Adrenal gland (tissue), 5 donors: ENCODE measurements at regions not wholly inside any gene's neighbourhood (a gene's known extent, or its start where the extent isn't known, plus 50 kb on each side); places are given as distances from the start of the nearest gene placed in this dataset.

Source experiments
- POLR2A ChIP-seq, 2 donors: fragments of 450-650 bp; IDR thresholded peaks; one replicate each; pipeline ENCODE4 v1.6.1; 2017; ENCODE audit warnings: antibody characterized with exemption in 2 of 2, mild to moderate bottlenecking in 2 of 2, moderate library complexity in 1 of 2
- TF ChIP-seq, protein P1 (sequence below), 6 experiments: fragments of 450-650 bp in 4 of 6; fragments of 200-600 bp in 2 of 6; sonication (generic) in 1 of 6; IDR thresholded peaks; 1 replicate in 5 of 6; 2 replicates in 1 of 6; pipeline versions ENCODE4 v1.5.1 to v1.8.0; 2016 to 2021; ENCODE audit warnings: antibody characterized with exemption in 6 of 6, mild to moderate bottlenecking in 2 of 6, moderate library complexity in 1 of 6
- donor health status: DM: no; HTN: no; CAD: no.

DNA sequence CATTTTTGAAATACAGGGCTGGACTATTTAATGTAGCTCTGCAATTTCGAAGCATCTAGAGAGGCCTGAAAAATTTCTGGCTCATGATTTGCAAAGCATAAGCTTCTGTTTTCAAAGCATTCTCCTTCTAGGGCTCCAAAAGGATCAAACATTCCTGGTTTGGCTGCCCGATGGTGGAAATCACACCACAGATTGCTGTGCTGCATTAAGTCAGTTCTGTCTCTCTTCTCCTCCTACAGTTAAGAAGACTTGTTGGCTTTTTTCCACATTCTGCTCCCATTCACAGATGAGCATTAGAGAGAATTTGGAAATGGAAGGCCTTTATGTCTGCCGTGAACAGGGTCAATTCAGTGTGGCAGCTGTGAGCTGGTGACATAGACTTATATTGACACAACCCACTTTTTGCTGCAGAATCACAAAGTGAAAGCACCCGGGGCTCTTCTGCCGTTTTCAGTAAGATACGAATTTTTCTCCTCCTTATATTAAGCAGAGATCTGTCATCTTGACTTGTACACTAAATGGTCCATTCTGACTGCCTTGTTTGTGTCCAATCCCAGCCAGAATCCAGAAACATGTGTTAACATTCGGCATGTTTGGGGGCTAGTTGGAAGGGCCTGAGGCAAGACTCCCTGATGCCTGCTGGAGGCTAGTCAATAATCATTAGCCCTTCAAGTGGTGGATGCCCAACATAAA, 330.8 kb upstream of the DEFB112 start:
- TF ChIP-seq, protein P1, sequence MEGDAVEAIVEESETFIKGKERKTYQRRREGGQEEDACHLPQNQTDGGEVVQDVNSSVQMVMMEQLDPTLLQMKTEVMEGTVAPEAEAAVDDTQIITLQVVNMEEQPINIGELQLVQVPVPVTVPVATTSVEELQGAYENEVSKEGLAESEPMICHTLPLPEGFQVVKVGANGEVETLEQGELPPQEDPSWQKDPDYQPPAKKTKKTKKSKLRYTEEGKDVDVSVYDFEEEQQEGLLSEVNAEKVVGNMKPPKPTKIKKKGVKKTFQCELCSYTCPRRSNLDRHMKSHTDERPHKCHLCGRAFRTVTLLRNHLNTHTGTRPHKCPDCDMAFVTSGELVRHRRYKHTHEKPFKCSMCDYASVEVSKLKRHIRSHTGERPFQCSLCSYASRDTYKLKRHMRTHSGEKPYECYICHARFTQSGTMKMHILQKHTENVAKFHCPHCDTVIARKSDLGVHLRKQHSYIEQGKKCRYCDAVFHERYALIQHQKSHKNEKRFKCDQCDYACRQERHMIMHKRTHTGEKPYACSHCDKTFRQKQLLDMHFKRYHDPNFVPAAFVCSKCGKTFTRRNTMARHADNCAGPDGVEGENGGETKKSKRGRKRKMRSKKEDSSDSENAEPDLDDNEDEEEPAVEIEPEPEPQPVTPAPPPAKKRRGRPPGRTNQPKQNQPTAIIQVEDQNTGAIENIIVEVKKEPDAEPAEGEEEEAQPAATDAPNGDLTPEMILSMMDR (IDR thresholded peaks at IDR 0.05) = no peak
- TF ChIP-seq POLR2A (IDR thresholded peaks at IDR 0.05) = no peak
